Panc1 (cell line): ENCODE measurements at regions not wholly inside any gene's neighbourhood (a gene's known extent, or its start where the extent isn't known, plus 50 kb on each side); places are given as distances from the start of the nearest gene placed in this dataset.

Experiments
- ATAC-seq: fragments of 200-7000 bp; cut with Tn5 transposase; 2 replicates; pipeline ENCODE4 v1.9.1; 2020; ENCODE audit warnings: mild to moderate bottlenecking, moderate library complexity
- BruUV-seq: library from RNA; stranded (reverse); fragments of 400-500 nt; replicated peaks from 2 replicates; lab custom pipeline; 2021; lab: Mats Ljungman, UMichigan
- CTCF ChIA-PET: fragments of 300-600 bp; sonication (Branson Sonifier 250); formaldehyde crosslinking; loops from one replicate; lab custom pipeline; 2022; ENCODE audit warnings: antibody characterized with exemption; lab: Charles Lee
- POLR2A ChIA-PET: fragments of 300-600 bp; sonication (Branson Sonifier 250); formaldehyde crosslinking; loops from one replicate; lab custom pipeline; 2022; ENCODE audit warnings: antibody characterized with exemption; lab: Charles Lee
- DNase-seq: peaks from one replicate; pipeline ENCODE4 v3.0.0-alpha.2; 2010; ENCODE audit warnings: low read depth, low spot score
- H3K27ac ChIP-seq: 2 replicates; pipeline ENCODE4 v1.5.1; 2011; ENCODE audit warnings: mild to moderate bottlenecking, low read length, inconsistent platforms
- H3K27me3 ChIP-seq: fragments of 200-500 bp; sonication (Bioruptor generic); 2 replicates; pipeline ENCODE4 v1.6.0; 2014; ENCODE audit warnings: low read length, inconsistent platforms; ENCODE audit not compliant: control insufficient read depth, insufficient read depth
- H3K36me3 ChIP-seq: fragments of 200-500 bp; sonication (Bioruptor generic); 2 replicates; pipeline ENCODE4 v1.5.1; 2014; ENCODE audit warnings: inconsistent platforms, mild to moderate bottlenecking, low read length, moderate library complexity; ENCODE audit not compliant: control insufficient read depth, insufficient read depth
- H3K4me1 ChIP-seq: 2 replicates; pipeline ENCODE4 v1.5.1; 2011; ENCODE audit warnings: inconsistent platforms, mild to moderate bottlenecking, low read length, moderate library complexity; ENCODE audit not compliant: control insufficient read depth, insufficient read depth
- H3K4me3 ChIP-seq, 2 experiments: 2 replicates each; pipeline ENCODE4 v1.5.1; 2011 to 2012; ENCODE audit warnings: low read depth in 2 of 2, low read length in 2 of 2, mild to moderate bottlenecking in 2 of 2, inconsistent platforms in 1 of 2, moderate library complexity in 1 of 2
- H3K9me3 ChIP-seq: fragments of 200-500 bp; sonication (Bioruptor generic); 2 replicates; pipeline ENCODE4 v1.5.1; 2014; ENCODE audit warnings: low read depth, mild to moderate bottlenecking, inconsistent platforms, low read length, moderate library complexity; ENCODE audit not compliant: control insufficient read depth, insufficient read depth
- CTCF ChIP-seq: fragments of 450-650 bp; IDR thresholded peaks from 2 replicates; pipeline ENCODE4 v1.5.1; 2017; ENCODE audit warnings: mild to moderate bottlenecking
- POLR2AphosphoS5 ChIP-seq: IDR thresholded peaks from 2 replicates; pipeline ENCODE4 v1.6.1; 2012; ENCODE audit warnings: mild to moderate bottlenecking, low read depth, low read length, moderate library complexity
- REST ChIP-seq, 2 experiments: IDR thresholded peaks; 2 replicates each; pipeline ENCODE4 v1.6.1; 2011 to 2012; ENCODE audit warnings: low read depth in 2 of 2, control low read depth in 1 of 2, low read length in 1 of 2, mild to moderate bottlenecking in 1 of 2, moderate library complexity in 1 of 2; ENCODE audit not compliant: insufficient read depth in 1 of 2
- SIN3A ChIP-seq: IDR thresholded peaks from 2 replicates; pipeline ENCODE4 v1.6.1; 2012; ENCODE audit warnings: low read depth, mild to moderate bottlenecking, low read length, moderate library complexity, borderline replicate concordance; ENCODE audit not compliant: insufficient read depth
- TCF7L2 ChIP-seq: IDR thresholded peaks from 2 replicates; pipeline ENCODE4 v1.6.1; 2011; ENCODE audit warnings: mild to moderate bottlenecking, low read depth, low read length, inconsistent platforms
- in situ Hi-C: cut with HindIII; loops from 2 replicates; pipeline ENCODE4 v1.10.0; 2016; ENCODE audit warnings: low sequenced_read_pairs, low pct_unique_long_range_greater_than_20kb
- intact Hi-C: fragments of 100-400 bp; cut with micrococcal nuclease; formaldehyde crosslinking; loops from one replicate; pipeline ENCODE4 v1.10.0; 2022; ENCODE audit not compliant: unreplicated experiment

GRCh38 chr9:134231330-134231745, 67.0 kb upstream of the RNU6ATAC start:
- ChIA-PET POLR2A (no interaction called here), CTCF (no interaction called here)
- no peak overlapping the region for H3K4me3 ChIP-seq
- intact Hi-C loops, result no loop called here
- in situ Hi-C loops, result no loop called here
- DNase-seq (no peak), ATAC-seq (no peak)
- H3K27ac ChIP-seq, result no peak overlapping the region
- no TSS peak for BruUV-seq
- no peaks in the 10 kb centered on the region for H3K27me3 ChIP-seq
- H3K36me3 ChIP-seq, result no peaks in the 10 kb centered on the region
- TF ChIP-seq REST (IDR thresholded peaks at IDR 0.05; ENCODE audit: insufficient read depth in 1 of 2, low read depth in 2 of 2, low read length in 1 of 2) (no peak), CTCF (no peak), SIN3A (no peak)
- no peaks in the 10 kb centered on the region for H3K9me3 ChIP-seq
- no peaks in the 10 kb centered on the region for H3K4me1 ChIP-seq

- in situ Hi-C loops, result no loop called here
- Histone ChIP-seq H3K27me3 (no peaks in the 10 kb centered on the region), H3K4me3 (no peak overlapping the region), H3K36me3 (no peaks in the 10 kb centered on the region), H3K4me1 (no peaks in the 10 kb centered on the region), H3K27ac (no peak overlapping the region), H3K9me3 (no peaks in the 10 kb centered on the region)
- no peak for DNase-seq
- BruUV-seq, result no TSS peak
- ChIA-PET CTCF (no interaction called here), POLR2A (no interaction called here)
- no peak for TF ChIP-seq TCF7L2
- no peak for TF ChIP-seq POLR2AphosphoS5
- no peak for TF ChIP-seq SIN3A
- no peak for TF ChIP-seq REST (IDR thresholded peaks at IDR 0.05; ENCODE audit: insufficient read depth in 1 of 2, low read depth in 2 of 2, low read length in 1 of 2)
- no peak for TF ChIP-seq CTCF
- ATAC-seq, result no peak
- intact Hi-C loops, result no loop called here
These were observed 67.4 kb upstream of the RNU6ATAC start for GRCh38 chr9:134231767-134232166.
